Caco-2 (cell line): ENCODE measurements at regions not wholly inside any gene's neighbourhood (a gene's known extent, or its start where the extent isn't known, plus 50 kb on each side); places are given as distances from the start of the nearest gene placed in this dataset.

Experiments used
- BruUV-seq: library from RNA; stranded (reverse); fragments of 400-500 nt; replicated peaks from 2 replicates; lab custom pipeline; 2021; lab: Mats Ljungman, UMichigan
- CTCF ChIA-PET: fragments of 300-600 bp; sonication (Branson Sonifier 250); formaldehyde crosslinking; loops from one replicate; lab custom pipeline; 2022; ENCODE audit warnings: antibody characterized with exemption; lab: Charles Lee
- POLR2A ChIA-PET: fragments of 300-600 bp; sonication (Branson Sonifier 250); formaldehyde crosslinking; loops from one replicate; lab custom pipeline; 2022; ENCODE audit warnings: antibody characterized with exemption; lab: Charles Lee
- DNase-seq, 2 experiments: peaks; one replicate each; pipeline versions ENCODE4 v3.0.0 to v3.0.0-alpha.2; 2020 to 2022
- H3K27me3 ChIP-seq: replicated peaks from 2 replicates; pipeline ENCODE4 v1.6.0; 2011; ENCODE audit warnings: low read length; ENCODE audit not compliant: control insufficient read depth, insufficient read depth
- H3K36me3 ChIP-seq: 2 replicates; pipeline ENCODE4 v1.5.1; 2011; ENCODE audit warnings: low read length; ENCODE audit not compliant: control insufficient read depth, insufficient read depth
- H3K4me1 ChIP-seq: fragments of 250-450 bp; sonication (Bioruptor Pico); 2 replicates; pipeline ENCODE4 v1.5.1; 2020; ENCODE audit warnings: mild to moderate bottlenecking
- H3K4me3 ChIP-seq: 2 replicates; pipeline ENCODE4 v1.5.1; 2011; ENCODE audit warnings: low read depth, mild to moderate bottlenecking, control low read depth, low read length
- H3K9me3 ChIP-seq: fragments of 250-450 bp; sonication (Bioruptor Pico); 2 replicates; pipeline ENCODE4 v1.5.1; 2020; ENCODE audit warnings: mild to moderate bottlenecking, moderate library complexity
- H3K27ac Mint-ChIP-seq: one replicate; pipeline ENCODE4 v1.8.0; 2022; ENCODE audit warnings: mixed read lengths; ENCODE audit not compliant: unreplicated experiment
- H3K27me3 Mint-ChIP-seq: one replicate; pipeline ENCODE4 v1.8.0; 2022; ENCODE audit warnings: mixed read lengths; ENCODE audit not compliant: insufficient read depth, unreplicated experiment
- H3K36me3 Mint-ChIP-seq: one replicate; pipeline ENCODE4 v1.8.0; 2022; ENCODE audit warnings: mild to moderate bottlenecking, mixed read lengths; ENCODE audit not compliant: insufficient read depth, unreplicated experiment
- H3K4me1 Mint-ChIP-seq: one replicate; pipeline ENCODE4 v1.8.0; 2022; ENCODE audit warnings: low read depth, mixed read lengths; ENCODE audit not compliant: unreplicated experiment
- H3K4me3 Mint-ChIP-seq: one replicate; pipeline ENCODE4 v1.8.0; 2022; ENCODE audit warnings: mild to moderate bottlenecking, moderate library complexity, mixed read lengths; ENCODE audit not compliant: unreplicated experiment
- H3K9me3 Mint-ChIP-seq: one replicate; pipeline ENCODE4 v1.8.0; 2022; ENCODE audit warnings: mixed read lengths; ENCODE audit not compliant: unreplicated experiment
- intact Hi-C: fragments of 100-400 bp; cut with micrococcal nuclease; formaldehyde crosslinking; loops from one replicate; pipeline ENCODE4 v1.10.0; 2022; ENCODE audit not compliant: unreplicated experiment
- TF ChIP-seq, protein P1 (sequence below), 2 experiments: fragments of 200-600 bp in 1 of 2; IDR thresholded peaks; 1 replicate in 1 of 2; 2 replicates in 1 of 2; pipeline versions ENCODE4 v1.5.1 to v1.8.0; 2011 to 2022; ENCODE audit warnings: antibody characterized with exemption in 1 of 2, control low read depth in 1 of 2, inconsistent platforms in 1 of 2, low read depth in 1 of 2, low read length in 1 of 2, mild to moderate bottlenecking in 1 of 2, moderate library complexity in 1 of 2; ENCODE audit not compliant: insufficient read depth in 1 of 2, severe bottlenecking in 1 of 2, unreplicated experiment in 1 of 2

- Mint-ChIP-seq H3K9me3 (no peaks in the 10 kb centered on the region), H3K36me3 (no peaks in the 10 kb centered on the region), H3K27ac (no peak overlapping the region), H3K4me3 (no peak overlapping the region), H3K4me1 (no peaks in the 10 kb centered on the region), H3K27me3 (peaks cover 2% of the 10 kb centered on the region)
- Histone ChIP-seq H3K4me1 (no peaks in the 10 kb centered on the region), H3K4me3 (no peak overlapping the region), H3K27me3 (no peaks in the 10 kb centered on the region), H3K9me3 (no peaks in the 10 kb centered on the region), H3K36me3 (no peaks in the 10 kb centered on the region)
- no peak for DNase-seq
- ChIA-PET POLR2A (no interaction called here), CTCF (no interaction called here)
- TF ChIP-seq, protein P1, sequence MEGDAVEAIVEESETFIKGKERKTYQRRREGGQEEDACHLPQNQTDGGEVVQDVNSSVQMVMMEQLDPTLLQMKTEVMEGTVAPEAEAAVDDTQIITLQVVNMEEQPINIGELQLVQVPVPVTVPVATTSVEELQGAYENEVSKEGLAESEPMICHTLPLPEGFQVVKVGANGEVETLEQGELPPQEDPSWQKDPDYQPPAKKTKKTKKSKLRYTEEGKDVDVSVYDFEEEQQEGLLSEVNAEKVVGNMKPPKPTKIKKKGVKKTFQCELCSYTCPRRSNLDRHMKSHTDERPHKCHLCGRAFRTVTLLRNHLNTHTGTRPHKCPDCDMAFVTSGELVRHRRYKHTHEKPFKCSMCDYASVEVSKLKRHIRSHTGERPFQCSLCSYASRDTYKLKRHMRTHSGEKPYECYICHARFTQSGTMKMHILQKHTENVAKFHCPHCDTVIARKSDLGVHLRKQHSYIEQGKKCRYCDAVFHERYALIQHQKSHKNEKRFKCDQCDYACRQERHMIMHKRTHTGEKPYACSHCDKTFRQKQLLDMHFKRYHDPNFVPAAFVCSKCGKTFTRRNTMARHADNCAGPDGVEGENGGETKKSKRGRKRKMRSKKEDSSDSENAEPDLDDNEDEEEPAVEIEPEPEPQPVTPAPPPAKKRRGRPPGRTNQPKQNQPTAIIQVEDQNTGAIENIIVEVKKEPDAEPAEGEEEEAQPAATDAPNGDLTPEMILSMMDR (IDR thresholded peaks at IDR 0.05; ENCODE audit: insufficient read depth in 1 of 2, low read depth in 1 of 2, low read length in 1 of 2, severe bottlenecking in 1 of 2, unreplicated experiment in 1 of 2) = no peak
- intact Hi-C loops = no loop called here
- no TSS peak for BruUV-seq
Observed at GRCh38 chr9:86891091-86891490, 56.2 kb downstream of the GAS1 start.

- CTCF ChIA-PET = no interaction called here
Observed at GRCh38 chr9:86885232-86885631, 62.1 kb downstream of the GAS1 start.

GRCh38 chr9:86876621-86877196, 70.6 kb downstream of the GAS1 start:
- Mint-ChIP-seq H3K27ac (no peak overlapping the region), H3K27me3 (peaks cover 15% of the 10 kb centered on the region), H3K9me3 (no peaks in the 10 kb centered on the region), H3K4me3 (no peak overlapping the region), H3K36me3 (no peaks in the 10 kb centered on the region), H3K4me1 (no peaks in the 10 kb centered on the region)
- H3K4me3 ChIP-seq = no peak overlapping the region
- TF ChIP-seq, protein P1 (IDR thresholded peaks at IDR 0.05; ENCODE audit: insufficient read depth in 1 of 2, low read depth in 1 of 2, low read length in 1 of 2, severe bottlenecking in 1 of 2, unreplicated experiment in 1 of 2) = no peak
- ChIA-PET CTCF (no interaction called here), POLR2A (no interaction called here)
- H3K4me1 ChIP-seq = no peaks in the 10 kb centered on the region
- no TSS peak for BruUV-seq
- H3K9me3 ChIP-seq = no peaks in the 10 kb centered on the region
- DNase-seq = no peak
- no peaks in the 10 kb centered on the region for H3K36me3 ChIP-seq
- intact Hi-C loops = no loop called here
- H3K27me3 ChIP-seq = no peaks in the 10 kb centered on the region

More at GRCh38 chr9:86885232-86885631, 62.1 kb downstream of the GAS1 start:
- no peaks in the 10 kb centered on the region for H3K9me3 Mint-ChIP-seq
- no TSS peak for BruUV-seq
- H3K27me3 Mint-ChIP-seq = peaks cover 11% of the 10 kb centered on the region
- H3K4me1 ChIP-seq = no peaks in the 10 kb centered on the region
- no peak for DNase-seq
- no peak overlapping the region for H3K4me3 ChIP-seq
- TF ChIP-seq, protein P1 (IDR thresholded peaks at IDR 0.05; ENCODE audit: insufficient read depth in 1 of 2, low read depth in 1 of 2, low read length in 1 of 2, severe bottlenecking in 1 of 2, unreplicated experiment in 1 of 2) = no peak
- POLR2A ChIA-PET = no interaction called here
- H3K27me3 ChIP-seq = no peaks in the 10 kb centered on the region
- no peak overlapping the region for H3K27ac Mint-ChIP-seq
- H3K36me3 Mint-ChIP-seq = no peaks in the 10 kb centered on the region
- no peaks in the 10 kb centered on the region for H3K4me1 Mint-ChIP-seq
- H3K9me3 ChIP-seq = no peaks in the 10 kb centered on the region
- intact Hi-C loops = no loop called here
- no peaks in the 10 kb centered on the region for H3K36me3 ChIP-seq
- no peak overlapping the region for H3K4me3 Mint-ChIP-seq
